ENCODE measurements at regions not wholly inside any gene's neighbourhood (a gene's known extent, or its start where the extent isn't known, plus 50 kb on each side); places are given as distances from the start of the nearest gene placed in this dataset.

- Histone ChIP-seq H3K27ac (no peak overlapping the region), H3K36me3 (no peaks in the 10 kb centered on the region), H3K9me3 (no peaks in the 10 kb centered on the region), H3K4me3 (no peak overlapping the region), H3K4me1 (no peaks in the 10 kb centered on the region), H3K27me3 (no peaks in the 10 kb centered on the region)
- TF ChIP-seq POLR2AphosphoS5 (IDR thresholded peaks at IDR 0.05): no peak
- TF ChIP-seq, protein P1, sequence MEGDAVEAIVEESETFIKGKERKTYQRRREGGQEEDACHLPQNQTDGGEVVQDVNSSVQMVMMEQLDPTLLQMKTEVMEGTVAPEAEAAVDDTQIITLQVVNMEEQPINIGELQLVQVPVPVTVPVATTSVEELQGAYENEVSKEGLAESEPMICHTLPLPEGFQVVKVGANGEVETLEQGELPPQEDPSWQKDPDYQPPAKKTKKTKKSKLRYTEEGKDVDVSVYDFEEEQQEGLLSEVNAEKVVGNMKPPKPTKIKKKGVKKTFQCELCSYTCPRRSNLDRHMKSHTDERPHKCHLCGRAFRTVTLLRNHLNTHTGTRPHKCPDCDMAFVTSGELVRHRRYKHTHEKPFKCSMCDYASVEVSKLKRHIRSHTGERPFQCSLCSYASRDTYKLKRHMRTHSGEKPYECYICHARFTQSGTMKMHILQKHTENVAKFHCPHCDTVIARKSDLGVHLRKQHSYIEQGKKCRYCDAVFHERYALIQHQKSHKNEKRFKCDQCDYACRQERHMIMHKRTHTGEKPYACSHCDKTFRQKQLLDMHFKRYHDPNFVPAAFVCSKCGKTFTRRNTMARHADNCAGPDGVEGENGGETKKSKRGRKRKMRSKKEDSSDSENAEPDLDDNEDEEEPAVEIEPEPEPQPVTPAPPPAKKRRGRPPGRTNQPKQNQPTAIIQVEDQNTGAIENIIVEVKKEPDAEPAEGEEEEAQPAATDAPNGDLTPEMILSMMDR (IDR thresholded peaks at IDR 0.05): no peak
- TF ChIP-seq EP300 (IDR thresholded peaks at IDR 0.05): no peak
- no peak for TF ChIP-seq POLR2A (IDR thresholded peaks at IDR 0.05)
- 84 to 100% methylated on average over 2 to 3 of the region's 3 CpGs for WGBS, 2 donors
- no peak for DNase-seq
- no peak for ATAC-seq (ENCODE audit: low FRiP score in 2 of 2)
These were observed 178.5 kb upstream of the EGFLAM start for GRCh38 chr5:38079620-38080402.

- no peaks in the 10 kb centered on the region for H3K4me1 ChIP-seq
- H3K27ac ChIP-seq: no peak overlapping the region
- no peak overlapping the region for H3K4me3 ChIP-seq
- WGBS, 2 donors: 62 to 69% methylated on average over 3 of the region's 3 CpGs
- no peaks in the 10 kb centered on the region for H3K27me3 ChIP-seq
- no peaks in the 10 kb centered on the region for H3K36me3 ChIP-seq
- DNase-seq: no peak
- no peak for ATAC-seq (ENCODE audit: low FRiP score in 2 of 2)
- no peaks in the 10 kb centered on the region for H3K9me3 ChIP-seq
- TF ChIP-seq POLR2A (IDR thresholded peaks at IDR 0.05): no peak
These were observed 180.2 kb upstream of the EGFLAM start for GRCh38 chr5:38078161-38078560.

GRCh38 chr5:38077652-38078051 is 180.7 kb upstream of the EGFLAM start:
- Histone ChIP-seq H3K36me3 (no peaks in the 10 kb centered on the region), H3K4me1 (no peaks in the 10 kb centered on the region), H3K27me3 (no peaks in the 10 kb centered on the region), H3K4me3 (no peak overlapping the region), H3K9me3 (no peaks in the 10 kb centered on the region), H3K27ac (no peak overlapping the region)
- TF ChIP-seq POLR2AphosphoS5 (IDR thresholded peaks at IDR 0.05): no peak
- TF ChIP-seq, protein P1 (IDR thresholded peaks at IDR 0.05): no peak
- DNase-seq (no peak), ATAC-seq (ENCODE audit: low FRiP score in 2 of 2) (no peak)
- 64 to 82% methylated on average over 1 of the region's 1 CpG for WGBS, 2 donors

DNA sequence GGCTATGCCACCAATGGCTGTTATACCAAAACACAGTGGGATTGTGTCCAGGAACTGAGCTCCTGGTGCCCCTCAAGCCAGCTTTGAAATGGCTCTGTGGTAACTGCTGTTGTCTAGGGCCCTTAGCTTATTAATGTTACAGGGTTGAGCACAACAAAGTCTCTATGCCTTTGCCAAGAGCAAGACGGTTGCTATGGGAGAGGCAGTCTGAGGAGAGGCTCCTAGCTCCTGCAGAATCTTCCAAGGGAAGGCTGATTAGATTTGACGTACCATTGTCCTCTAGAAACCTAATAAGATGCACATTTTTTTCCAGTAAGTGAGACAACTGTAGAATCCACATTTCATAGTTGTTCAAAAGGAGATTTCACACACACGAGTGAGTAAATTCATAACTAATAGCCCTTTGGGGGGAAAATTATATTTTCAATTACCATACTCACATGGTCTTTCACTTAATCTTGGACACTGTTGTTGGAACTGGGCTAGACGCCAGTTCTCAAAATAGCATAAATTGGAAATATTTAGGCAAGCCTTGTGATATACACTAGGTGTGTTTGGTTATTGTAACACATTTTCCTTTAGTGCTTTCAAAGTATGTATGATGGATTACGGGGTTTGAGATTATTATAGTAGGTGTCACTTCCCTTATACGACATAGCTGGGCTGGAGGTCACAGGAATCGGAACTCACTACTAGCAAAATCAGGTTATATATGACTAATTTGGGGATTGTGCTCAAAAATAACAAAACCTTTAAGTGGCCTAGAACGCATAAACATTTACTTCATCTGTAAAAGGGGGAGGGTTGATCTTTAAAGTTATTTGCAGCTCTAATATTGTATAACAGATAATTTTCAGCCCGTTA is 186.3 kb upstream of the EGFLAM start:
- H3K4me3 ChIP-seq: no peak overlapping the region
- TF ChIP-seq EP300 (IDR thresholded peaks at IDR 0.05) (no peak), POLR2AphosphoS5 (IDR thresholded peaks at IDR 0.05) (no peak), POLR2A (IDR thresholded peaks at IDR 0.05) (no peak)
- TF ChIP-seq, protein P1 (IDR thresholded peaks at IDR 0.05): no peak
- no peaks in the 10 kb centered on the region for H3K4me1 ChIP-seq
- WGBS, 2 donors: 60 to 69% methylated on average over 9 of the region's 9 CpGs
- ATAC-seq (ENCODE audit: low FRiP score in 2 of 2) (no peak), DNase-seq (no peak)
- no peaks in the 10 kb centered on the region for H3K27me3 ChIP-seq
- H3K27ac ChIP-seq: no peak overlapping the region
- no peaks in the 10 kb centered on the region for H3K9me3 ChIP-seq
- no peaks in the 10 kb centered on the region for H3K36me3 ChIP-seq

GRCh38 chr5:38070304-38070950 is 187.9 kb upstream of the EGFLAM start:
- H3K4me1 ChIP-seq: no peaks in the 10 kb centered on the region
- 89 to 92% methylated on average over 6 of the region's 6 CpGs for WGBS, 2 donors
- H3K9me3 ChIP-seq: no peaks in the 10 kb centered on the region
- no peaks in the 10 kb centered on the region for H3K27me3 ChIP-seq
- H3K36me3 ChIP-seq: no peaks in the 10 kb centered on the region
- no peak for TF ChIP-seq POLR2AphosphoS5 (IDR thresholded peaks at IDR 0.05)
- TF ChIP-seq EP300 (IDR thresholded peaks at IDR 0.05): no peak
- ATAC-seq (ENCODE audit: low FRiP score in 2 of 2): no peak
- no peak overlapping the region for H3K27ac ChIP-seq
- DNase-seq: no peak
- no peak overlapping the region for H3K4me3 ChIP-seq
